Left cardiac atrium (tissue), 4 donors: ENCODE measurements at regions not wholly inside any gene's neighbourhood (a gene's known extent, or its start where the extent isn't known, plus 50 kb on each side); places are given as distances from the start of the nearest gene placed in this dataset.
"Not testable (repeated sequence)": the region's sequence is repeated elsewhere in the genome, so short reads cannot be mapped to it uniquely, and the experiment has no call there.

ENCODE experiments used
- ATAC-seq, 2 donors: fragments of 200-7000 bp; cut with Tn5 transposase; one replicate each; pipeline ENCODE4 v1.9.1; 2020; ENCODE audit warnings: mild to moderate bottlenecking in 2 of 2, moderate library complexity in 2 of 2
- DNase-seq: peaks from one replicate; pipeline ENCODE4 v3.0.0-alpha.2; 2020
- intact Hi-C, 2 donors: fragments of 100-400 bp; cut with DNase I; formaldehyde crosslinking; loops; one replicate each; pipeline versions ENCODE4 v1.14.1 to v1.15.1; 2022 to 2023
- donor health status: DM: no; HTN: yes; CAD: no.
- donor health status: DM: no; HTN: yes; CAD: no; lungs with severe emphysema.
- donor health status: DM: yes; HTN: yes; CAD: no.
- donor health status: Dilated cardiomyopathy.

DNA sequence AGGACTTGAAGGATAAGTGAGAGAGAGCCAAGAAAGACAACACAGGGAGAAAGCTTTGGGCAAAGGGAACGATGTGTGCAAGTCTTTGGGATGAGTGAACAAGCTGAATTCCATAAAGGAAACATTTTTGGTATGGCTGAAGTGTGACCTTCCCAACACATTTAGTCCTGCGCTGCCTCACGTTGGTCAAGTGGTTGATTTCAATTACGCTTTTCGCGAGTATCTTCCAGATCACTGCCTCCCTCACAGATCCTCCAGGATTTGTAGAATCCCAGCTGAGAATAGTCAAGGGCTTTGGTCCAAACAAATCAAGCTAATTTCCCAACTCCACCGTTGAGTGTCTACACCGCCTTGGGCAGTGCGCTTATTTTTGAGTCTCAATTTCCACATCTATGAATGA is 338.4 kb upstream of the ADAMTS9 start:
- intact Hi-C loops: no loop called here
- ATAC-seq (no peak), DNase-seq (no peak)

DNA sequence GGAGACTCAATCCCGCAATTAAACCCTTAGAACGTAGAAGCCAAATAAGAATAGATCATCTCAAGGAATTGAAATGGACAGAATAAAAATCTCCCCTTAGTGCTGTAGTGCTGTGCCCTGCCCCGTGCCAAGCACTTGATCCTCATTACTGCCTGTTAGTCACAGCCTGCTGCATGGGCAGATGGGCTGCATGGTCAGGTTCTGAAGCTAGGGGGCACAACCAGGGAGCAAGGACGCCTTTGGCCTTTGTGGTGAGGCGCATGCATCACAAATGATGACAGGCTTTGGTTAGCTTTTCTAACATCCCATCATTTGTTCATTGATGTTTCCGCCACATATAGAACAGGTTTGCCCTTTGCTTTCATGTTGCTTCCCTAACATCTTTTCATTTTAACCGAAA is 336.3 kb upstream of the ADAMTS9 start:
- no peak for DNase-seq
- intact Hi-C loops: no loop called here
- ATAC-seq: no peak

DNA sequence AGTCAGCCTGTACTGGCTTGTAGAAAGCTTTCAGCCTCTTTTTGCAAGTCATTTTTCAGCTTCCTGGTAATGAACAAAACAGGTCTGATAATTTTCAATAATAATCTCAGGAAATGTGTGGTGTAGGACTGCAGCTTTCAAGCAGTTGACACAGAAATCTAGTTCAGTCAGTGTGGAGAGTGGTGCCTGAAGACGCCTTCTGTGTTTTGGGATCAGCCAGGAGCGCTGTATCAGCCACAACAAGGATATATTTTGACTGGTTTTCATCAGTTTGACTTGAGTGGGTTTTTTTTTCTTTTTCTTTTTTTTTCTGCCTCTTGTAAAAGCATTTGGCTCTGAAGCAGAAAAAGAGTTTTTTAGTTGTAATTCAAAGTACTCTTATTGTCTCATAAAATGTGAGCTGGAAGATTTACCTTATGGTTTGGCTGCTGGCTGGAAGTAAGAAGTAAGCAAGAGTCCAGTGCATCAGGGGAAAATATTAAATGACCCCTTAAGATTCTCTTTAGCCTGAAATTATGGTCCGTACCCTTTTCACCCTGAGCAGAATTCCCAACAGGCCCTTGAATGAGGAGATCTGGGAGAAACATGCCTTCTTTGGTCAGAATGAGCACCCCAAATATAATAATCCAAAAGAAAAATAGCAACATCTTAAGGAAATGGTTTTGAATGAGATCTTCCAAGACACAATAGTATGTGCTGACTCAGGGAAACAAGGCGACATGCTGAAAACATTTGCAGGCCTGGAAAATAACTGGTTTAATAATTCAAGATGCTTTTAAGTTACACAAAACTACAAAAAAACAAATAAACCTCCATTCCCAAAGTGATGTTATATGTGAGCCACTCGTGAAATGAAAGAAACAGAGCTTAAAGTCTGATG is 332.7 kb upstream of the ADAMTS9 start:
- intact Hi-C loops: no loop called here
- ATAC-seq (peak in 1 of 2 donors; percentile 23), DNase-seq (no peak)

DNA sequence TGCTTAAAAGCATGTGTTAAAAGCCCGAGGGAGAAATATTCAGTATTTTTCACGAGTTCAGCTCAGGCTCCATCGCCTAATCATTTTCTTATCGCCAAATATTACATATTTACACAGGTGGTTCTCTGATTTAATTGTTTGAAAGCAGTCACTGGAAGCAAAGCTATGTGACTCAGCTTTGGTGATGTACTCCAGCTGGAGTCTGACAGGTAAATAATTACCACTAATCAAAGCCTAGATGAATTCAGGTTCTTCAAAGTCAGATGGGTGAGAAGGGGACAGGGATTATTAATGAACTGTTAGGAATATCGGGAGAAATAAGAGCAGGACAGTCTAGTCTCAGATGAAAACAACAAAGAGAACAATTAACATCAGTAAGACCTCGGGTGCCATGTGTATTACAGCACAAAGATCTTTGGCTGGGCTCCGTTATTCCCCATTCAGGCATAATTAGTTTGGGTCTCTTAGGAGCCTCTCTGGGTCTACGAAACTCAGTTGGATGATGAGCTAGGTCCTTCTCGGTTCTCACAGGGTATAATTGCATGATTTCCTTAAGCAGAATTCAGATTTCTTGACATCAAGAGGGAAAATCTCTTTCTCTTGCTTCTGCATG is 331.7 kb upstream of the ADAMTS9 start:
- no peak for ATAC-seq

DNA sequence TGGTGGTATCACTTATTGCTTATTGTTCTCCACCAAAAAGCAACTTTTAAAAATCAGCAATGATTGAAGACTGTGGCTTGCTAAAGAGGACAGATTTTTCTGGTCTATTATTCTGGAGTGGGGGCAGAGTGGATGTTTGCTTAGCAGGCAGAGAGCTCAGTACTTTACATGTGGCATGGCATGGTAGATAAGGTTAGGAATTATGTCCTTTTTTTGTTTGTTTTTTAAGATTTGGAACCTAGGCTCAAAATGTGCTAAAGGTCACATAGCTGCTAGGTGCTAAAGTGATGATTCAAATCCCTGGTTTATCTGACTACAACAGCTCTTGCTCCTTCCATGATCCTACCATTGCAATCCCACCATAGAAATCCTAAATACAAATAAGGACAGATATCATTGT is 331.0 kb upstream of the ADAMTS9 start:
- no peak for ATAC-seq
- DNase-seq: no peak

More for the DNA sequence above, 331.7 kb upstream of the ADAMTS9 start:
- intact Hi-C loops: no loop called here
- DNase-seq: no peak

DNA sequence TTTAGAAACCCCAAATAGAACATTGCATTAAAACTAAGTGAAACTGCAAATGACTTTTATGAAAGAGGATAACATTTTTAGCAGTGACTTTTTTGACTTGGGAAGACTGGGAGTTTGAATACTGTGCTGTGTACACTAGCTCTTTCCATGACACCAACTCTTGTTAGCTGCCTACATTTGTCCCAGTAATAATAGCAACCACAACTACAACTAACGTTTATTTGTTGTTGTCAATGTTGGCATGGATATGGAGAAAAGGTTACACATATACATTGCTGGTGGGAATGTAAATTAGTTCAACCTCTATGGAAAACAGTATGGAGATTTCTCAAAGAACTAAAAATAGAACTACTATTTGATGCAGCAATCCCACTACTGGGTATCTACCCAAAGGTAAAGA is 329.6 kb upstream of the ADAMTS9 start:
- ATAC-seq (no peak), DNase-seq (no peak)
- intact Hi-C loops: no loop called here

More for the DNA sequence above, 331.0 kb upstream of the ADAMTS9 start:
- intact Hi-C loops: no loop called here

DNA sequence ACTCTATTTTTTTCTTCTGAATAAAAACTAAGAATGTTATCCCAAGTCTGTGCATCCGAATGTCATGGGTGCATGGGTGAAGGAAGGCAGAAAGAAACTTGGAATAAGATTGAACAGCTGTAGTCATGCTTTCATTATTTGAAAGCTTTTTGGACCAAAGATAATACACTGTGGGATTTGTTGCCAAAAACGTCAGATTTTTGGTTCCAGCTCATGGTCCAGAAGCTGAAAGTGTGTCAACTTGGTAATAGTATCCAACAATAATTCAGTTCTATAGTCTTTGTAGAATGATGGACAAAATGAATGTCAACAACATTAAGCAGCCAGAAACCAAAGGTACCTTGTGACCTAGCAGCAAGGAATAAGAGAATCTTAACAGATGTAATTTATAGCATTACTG is 327.9 kb upstream of the ADAMTS9 start:
- no peak for DNase-seq
- intact Hi-C loops: no loop called here
- no peak for ATAC-seq

DNA sequence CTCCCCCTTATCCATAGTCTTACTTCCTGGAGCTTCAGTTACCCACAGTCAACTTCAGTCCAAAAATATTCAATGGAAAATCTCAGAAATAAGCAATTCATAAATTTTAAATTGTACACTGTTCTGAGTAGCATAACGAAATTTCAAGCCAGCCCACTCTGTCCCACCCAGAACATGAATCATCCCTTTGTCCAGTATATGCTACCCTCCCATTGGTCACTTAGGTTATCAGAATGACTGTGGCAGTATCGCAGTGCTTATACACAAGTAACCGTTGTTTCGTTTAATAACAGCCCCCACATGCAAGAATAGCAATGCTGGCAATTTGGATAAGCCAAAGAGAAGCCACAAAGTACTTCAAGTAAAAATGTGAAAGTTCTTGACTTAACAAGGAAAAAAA is 325.3 kb upstream of the ADAMTS9 start:
- ATAC-seq (no peak), DNase-seq (no peak)
- intact Hi-C loops: no loop called here

DNA sequence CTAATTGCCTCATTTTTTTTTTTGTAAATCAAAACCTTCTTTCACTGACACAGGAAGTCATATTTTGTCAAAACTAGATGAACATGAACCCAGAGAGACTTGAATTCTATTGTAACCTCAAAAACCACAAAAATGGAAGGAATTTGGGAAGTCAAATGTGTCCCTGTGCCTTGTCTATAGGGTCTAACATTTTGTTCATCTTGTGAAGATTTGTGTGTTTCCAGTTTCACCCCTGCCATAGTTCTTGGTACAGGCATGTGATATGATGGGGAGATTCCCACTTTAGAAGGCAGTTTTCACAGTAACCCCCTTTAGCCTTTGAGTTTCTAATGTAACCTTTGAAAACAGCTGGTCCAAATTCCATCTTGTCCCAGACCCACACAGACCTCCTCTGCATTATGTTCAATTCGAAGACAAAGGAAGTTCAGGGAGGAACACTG is 318.5 kb upstream of the ADAMTS9 start:
- no peak for ATAC-seq
- no peak for DNase-seq

DNA sequence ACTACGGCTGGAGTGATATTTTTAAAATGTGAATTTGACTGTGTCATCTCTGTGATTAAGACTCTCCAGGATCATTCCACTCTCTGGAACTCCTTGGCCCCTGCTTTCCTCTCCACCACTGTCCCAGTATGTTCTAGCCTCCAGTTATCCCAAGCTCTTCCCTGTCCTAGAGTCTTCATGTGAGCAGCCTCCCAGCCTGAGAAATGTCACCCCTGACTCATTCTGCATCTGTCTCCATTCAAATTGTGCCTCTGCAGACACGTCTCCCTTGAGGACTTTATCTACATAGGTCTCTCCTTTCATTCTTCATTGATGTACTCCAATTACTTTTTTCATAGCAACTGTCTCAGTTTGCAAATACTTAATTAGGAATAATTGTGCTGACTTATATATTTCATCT is 317.7 kb upstream of the ADAMTS9 start:
- DNase-seq (no peak), ATAC-seq (no peak)
- intact Hi-C loops: no loop called here

More for the DNA sequence above, 318.5 kb upstream of the ADAMTS9 start:
- intact Hi-C loops: no loop called here

DNA sequence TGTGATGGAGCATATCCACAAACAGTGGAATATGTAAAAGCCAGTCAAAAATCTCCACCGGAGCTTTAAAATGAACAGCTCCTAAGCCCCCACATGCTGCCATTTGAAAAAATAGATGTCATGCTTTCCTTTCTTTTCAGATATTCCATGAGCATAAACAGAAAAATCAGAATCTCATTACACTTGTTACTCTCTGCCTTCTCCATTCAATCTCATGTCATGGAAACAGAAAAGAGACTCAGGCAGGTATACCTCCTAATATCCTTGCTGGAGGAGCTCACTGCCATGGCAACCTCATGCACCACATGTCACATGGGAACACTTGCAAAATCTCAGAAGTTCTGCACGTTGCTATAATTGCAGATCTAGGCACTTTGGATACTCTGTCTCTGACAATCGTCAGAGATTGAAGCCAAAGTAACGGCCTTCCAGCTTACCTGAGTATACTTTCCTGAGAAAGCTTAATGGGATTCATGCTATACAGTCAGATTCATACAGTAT is 317.0 kb upstream of the ADAMTS9 start:
- intact Hi-C loops: no loop called here
- no peak for DNase-seq
- ATAC-seq: no peak

DNA sequence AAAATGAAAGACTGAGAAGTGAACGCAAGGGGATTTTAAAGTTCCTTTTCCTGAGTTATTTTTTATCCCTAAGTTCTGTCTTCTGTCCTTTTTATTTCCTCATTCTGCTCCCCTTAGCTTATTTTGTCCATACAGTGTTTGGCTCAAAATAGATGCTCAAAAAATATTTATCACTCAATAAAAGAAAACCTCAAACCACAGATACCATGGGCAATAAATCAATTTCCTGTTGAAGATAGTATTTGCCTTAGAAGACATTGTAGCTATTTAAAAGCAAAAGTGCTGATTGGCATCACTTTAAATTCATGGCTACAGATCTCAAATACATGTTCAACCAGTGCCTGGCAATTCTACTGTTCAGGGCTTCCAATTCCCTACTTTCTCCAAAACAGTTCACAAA is 316.5 kb upstream of the ADAMTS9 start:
- intact Hi-C loops: no loop called here
- DNase-seq (no peak), ATAC-seq (no peak)

DNA sequence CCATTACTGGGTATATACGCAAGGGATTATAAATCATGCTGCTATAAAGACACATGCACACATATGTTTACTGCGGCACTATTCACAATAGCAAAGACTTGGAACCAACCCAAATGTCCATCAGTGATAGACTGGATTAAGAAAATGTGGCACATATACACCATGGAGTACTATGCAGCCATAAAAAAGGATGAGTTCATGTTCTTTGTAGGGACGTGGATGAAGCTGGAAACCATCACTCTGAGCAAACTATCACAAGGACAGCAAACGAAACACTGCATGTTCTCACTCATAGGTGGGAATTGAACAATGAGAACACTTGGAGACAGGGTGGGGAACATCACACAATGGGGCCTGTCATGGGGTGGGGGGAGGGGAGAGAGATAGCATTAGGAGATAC is 313.3 kb upstream of the ADAMTS9 start:
- ATAC-seq, DNase-seq, intact Hi-C loops: not testable (repeated sequence)

DNA sequence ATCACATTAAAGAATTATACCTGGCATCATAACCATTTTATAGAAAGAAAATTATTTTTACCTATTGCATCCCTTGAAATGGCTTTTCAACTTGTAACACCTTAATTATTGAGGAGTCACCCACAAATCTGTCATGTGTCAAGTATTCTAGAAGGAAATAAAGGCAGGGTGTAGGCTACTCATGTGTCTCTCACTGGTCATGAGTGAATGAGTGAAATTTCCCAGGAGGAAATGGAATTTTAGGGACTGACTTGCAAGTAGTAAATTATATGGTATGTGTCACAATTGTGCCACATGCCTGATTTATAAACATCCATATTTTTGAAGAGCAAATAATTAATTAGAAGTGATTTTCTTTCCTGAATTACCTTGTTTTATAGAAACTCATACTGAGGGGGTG is 310.5 kb upstream of the ADAMTS9 start:
- intact Hi-C loops: no loop called here
- ATAC-seq: no peak
- no peak for DNase-seq

DNA sequence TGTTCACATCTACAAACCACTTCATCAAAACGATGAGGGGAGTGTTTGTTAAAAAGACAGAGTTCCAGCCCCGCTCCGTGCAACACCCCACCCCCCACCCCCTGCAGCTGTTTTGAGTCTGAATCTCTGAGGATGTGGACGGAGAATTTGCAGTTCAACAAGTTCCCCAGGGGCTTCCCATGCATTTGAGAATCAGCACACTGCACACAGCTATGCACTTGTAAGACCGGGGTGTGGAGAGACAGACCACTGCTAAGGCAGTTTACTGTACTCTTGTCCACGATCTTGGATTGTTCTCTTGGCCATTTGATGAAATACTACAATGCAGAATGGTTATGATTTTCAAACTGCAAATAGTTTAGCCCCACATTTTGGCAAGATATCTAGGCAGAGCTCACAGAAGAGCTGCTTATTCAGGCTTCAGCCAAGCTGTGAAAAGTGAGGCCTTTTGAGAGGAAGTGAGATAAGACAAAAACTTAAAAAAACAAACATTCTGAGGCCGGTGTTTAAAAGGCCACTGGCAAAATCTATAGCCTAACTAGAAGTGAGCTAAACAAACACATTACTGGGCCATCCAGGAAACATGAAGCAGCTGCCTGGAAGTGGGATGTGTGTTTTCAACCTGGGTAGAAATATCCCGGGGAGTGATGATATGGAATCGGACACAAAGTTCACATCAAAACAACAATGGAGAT is 308.2 kb upstream of the ADAMTS9 start:
- intact Hi-C loops: no loop called here
- peak; percentile 30 to 54 for ATAC-seq
- DNase-seq: no peak

DNA sequence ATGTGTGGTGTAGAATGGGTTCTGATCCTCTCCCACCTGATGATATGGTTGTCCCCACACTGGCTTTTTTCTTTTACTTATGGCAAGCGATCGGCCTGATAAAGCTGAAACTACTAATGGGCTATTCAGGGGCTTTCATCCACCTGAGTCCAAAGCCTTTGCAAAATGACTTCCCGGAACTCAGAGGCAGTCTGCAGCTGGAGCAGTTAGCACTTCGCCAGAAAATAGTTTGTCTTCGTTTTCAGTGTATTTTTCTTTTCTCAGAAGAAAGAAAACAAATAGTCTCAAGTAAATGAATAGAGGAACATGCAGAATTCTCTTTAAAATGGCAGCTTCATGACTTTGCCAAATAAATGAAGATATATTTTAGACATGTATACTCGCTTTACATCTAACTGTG is 306.0 kb upstream of the ADAMTS9 start:
- ATAC-seq: no peak
- intact Hi-C loops: no loop called here
- DNase-seq: no peak

DNA sequence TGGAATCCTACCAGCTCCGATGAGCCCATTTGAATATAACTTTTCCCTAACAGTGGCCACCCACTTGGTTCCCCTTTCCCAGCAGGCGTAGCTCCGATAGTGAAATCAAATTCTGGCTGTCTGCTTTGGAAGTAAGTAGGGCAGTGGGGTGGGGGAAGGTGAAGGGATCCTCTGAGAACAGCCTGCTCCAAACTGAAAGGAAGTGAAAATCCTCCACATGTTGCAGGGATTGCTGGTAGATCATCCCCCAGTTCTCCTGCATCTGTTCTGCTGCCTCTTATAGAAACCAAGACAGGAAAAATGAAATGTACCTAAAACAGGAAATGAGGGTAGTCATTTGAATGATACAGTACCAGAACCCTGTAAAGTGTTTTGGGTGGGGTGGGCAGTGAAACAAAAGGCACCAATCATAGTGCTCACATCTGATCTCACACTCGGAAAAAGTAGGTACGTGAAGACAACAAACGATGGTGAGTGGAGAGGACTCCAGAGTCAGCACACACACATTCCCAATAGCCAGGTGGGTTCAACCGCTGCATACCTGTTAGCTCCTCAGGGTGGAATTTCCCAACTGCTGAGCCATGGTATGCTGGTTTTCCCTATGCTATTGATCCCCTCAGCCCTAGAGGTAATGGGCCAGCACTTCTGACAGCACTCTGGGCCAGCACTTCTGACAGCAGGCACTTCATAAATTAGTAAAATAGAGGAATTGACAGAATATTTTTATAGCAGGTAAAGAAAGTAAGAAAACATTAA is 304.9 kb upstream of the ADAMTS9 start:
- intact Hi-C loops: no loop called here
- ATAC-seq: no peak
- DNase-seq: no peak

DNA sequence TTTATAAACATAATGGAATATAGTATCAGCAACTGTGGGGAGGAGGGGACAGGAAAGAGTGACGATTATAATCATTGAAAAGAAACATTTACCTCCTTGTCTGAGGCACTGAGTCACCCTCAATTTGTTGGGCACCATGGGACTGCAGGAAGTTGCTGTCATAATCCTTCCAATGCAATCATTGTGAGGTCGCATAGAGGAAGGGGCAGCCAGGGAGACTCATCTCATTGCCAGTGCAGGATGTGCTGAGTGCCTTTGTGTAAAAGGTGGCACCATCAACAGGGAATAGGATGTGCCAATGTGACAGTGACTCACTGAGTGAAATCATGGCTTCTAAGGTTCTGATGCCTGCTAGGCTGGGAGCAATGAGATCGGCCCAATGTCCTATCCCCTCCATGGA is 300.4 kb upstream of the ADAMTS9 start:
- peak in 1 of 2 donors; percentile 84 for ATAC-seq
- no peak for DNase-seq
- intact Hi-C loops: no loop called here

DNA sequence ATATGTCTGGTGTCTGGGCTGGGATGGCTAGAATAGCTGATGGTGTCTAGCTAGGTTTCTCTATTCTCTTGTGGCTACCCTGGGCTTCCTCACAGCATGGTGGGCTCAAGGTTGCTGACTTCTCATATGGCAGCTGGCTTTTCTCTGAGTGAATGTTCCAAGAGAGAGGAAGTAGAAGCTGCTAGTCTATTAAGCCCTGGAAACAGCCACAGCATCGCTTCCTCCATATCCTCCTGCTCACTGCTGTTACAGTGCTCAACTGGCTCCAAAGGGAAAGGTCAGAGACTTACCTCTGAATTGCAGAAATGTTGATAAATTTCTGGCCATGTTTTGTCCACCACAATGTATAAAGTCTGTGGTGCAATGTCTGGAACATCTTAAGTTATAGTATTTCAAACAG is 299.9 kb upstream of the ADAMTS9 start:
- intact Hi-C loops: no loop called here
- DNase-seq (no peak), ATAC-seq (no peak)
